ENCODE measurements at regions not wholly inside any gene's neighbourhood (a gene's known extent, or its start where the extent isn't known, plus 50 kb on each side); places are given as distances from the start of the nearest gene placed in this dataset.

DNA sequence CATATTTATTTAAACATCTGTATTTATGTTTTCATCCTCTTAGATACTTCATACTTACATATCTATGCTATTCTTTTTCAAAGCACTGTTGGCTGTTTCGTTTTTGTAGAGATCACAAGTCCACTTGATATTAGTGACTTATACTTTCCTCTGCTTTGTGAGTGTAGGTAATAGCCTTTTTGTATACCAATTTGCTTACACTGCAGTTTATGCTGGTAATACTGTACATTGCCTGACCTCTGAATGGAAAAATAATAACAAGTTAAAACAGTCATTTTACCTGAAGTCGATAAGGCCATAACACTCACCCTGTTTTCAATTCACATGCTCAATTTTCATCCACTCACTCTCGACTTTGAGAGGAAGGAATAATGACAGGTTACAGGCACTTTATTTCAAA lies 89.9 kb upstream of the NANOGP8 start:
- Histone ChIP-seq H3K9me3 (no peaks in the 10 kb centered on the region), H3K27me3 (replicated peaks; ENCODE audit: control insufficient read depth, insufficient read depth, low read length) (no peaks in the 10 kb centered on the region), H3K36me3 (ENCODE audit: control insufficient read depth, insufficient read depth, low read length) (no peaks in the 10 kb centered on the region), H3K4me1 (no peaks in the 10 kb centered on the region), H3K4me3 (ENCODE audit: low read depth, low read length) (no peak overlapping the region)
- no TSS peak for BruUV-seq (replicated peaks)
- CTCF ChIA-PET, result no interaction called here
- Mint-ChIP-seq H3K27me3 (ENCODE audit: insufficient read depth, unreplicated experiment) (no peaks in the 10 kb centered on the region), H3K27ac (ENCODE audit: unreplicated experiment) (no peak overlapping the region), H3K4me3 (ENCODE audit: unreplicated experiment) (no peak overlapping the region), H3K9me3 (ENCODE audit: unreplicated experiment) (no peaks in the 10 kb centered on the region), H3K4me1 (ENCODE audit: low read depth, unreplicated experiment) (peaks cover 9% of the 10 kb centered on the region), H3K36me3 (ENCODE audit: insufficient read depth, unreplicated experiment) (no peaks in the 10 kb centered on the region)
- TF ChIP-seq, protein P1, sequence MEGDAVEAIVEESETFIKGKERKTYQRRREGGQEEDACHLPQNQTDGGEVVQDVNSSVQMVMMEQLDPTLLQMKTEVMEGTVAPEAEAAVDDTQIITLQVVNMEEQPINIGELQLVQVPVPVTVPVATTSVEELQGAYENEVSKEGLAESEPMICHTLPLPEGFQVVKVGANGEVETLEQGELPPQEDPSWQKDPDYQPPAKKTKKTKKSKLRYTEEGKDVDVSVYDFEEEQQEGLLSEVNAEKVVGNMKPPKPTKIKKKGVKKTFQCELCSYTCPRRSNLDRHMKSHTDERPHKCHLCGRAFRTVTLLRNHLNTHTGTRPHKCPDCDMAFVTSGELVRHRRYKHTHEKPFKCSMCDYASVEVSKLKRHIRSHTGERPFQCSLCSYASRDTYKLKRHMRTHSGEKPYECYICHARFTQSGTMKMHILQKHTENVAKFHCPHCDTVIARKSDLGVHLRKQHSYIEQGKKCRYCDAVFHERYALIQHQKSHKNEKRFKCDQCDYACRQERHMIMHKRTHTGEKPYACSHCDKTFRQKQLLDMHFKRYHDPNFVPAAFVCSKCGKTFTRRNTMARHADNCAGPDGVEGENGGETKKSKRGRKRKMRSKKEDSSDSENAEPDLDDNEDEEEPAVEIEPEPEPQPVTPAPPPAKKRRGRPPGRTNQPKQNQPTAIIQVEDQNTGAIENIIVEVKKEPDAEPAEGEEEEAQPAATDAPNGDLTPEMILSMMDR (IDR thresholded peaks at IDR 0.05; ENCODE audit: insufficient read depth in 1 of 2, low read depth in 1 of 2, low read length in 1 of 2, severe bottlenecking in 1 of 2, unreplicated experiment in 1 of 2), result no peak
- no peak for DNase-seq
- POLR2A ChIA-PET, result no interaction called here
- intact Hi-C loops (cut with micrococcal nuclease; ENCODE audit: unreplicated experiment), result no loop called here

GRCh38 chr15:35173444-35174118 lies 88.5 kb upstream of the NANOGP8 start:
- Histone ChIP-seq H3K9me3 (no peaks in the 10 kb centered on the region), H3K36me3 (ENCODE audit: control insufficient read depth, insufficient read depth, low read length) (no peaks in the 10 kb centered on the region), H3K4me3 (ENCODE audit: low read depth, low read length) (no peak overlapping the region), H3K27me3 (replicated peaks; ENCODE audit: control insufficient read depth, insufficient read depth, low read length) (no peaks in the 10 kb centered on the region), H3K4me1 (no peaks in the 10 kb centered on the region)
- no peak for DNase-seq
- intact Hi-C loops (cut with micrococcal nuclease; ENCODE audit: unreplicated experiment), result no loop called here
- no peaks in the 10 kb centered on the region for H3K9me3 Mint-ChIP-seq (ENCODE audit: unreplicated experiment)
- peaks cover 9% of the 10 kb centered on the region for H3K4me1 Mint-ChIP-seq (ENCODE audit: low read depth, unreplicated experiment)
- TF ChIP-seq, protein P1 (IDR thresholded peaks at IDR 0.05; ENCODE audit: insufficient read depth in 1 of 2, low read depth in 1 of 2, low read length in 1 of 2, severe bottlenecking in 1 of 2, unreplicated experiment in 1 of 2), result no peak
- POLR2A ChIA-PET, result no interaction called here
- CTCF ChIA-PET, result no interaction called here
- no peak overlapping the region for H3K27ac Mint-ChIP-seq (ENCODE audit: unreplicated experiment)
- no peaks in the 10 kb centered on the region for H3K36me3 Mint-ChIP-seq (ENCODE audit: insufficient read depth, unreplicated experiment)
- H3K27me3 Mint-ChIP-seq (ENCODE audit: insufficient read depth, unreplicated experiment), result no peaks in the 10 kb centered on the region
- BruUV-seq (replicated peaks), result no TSS peak
- H3K4me3 Mint-ChIP-seq (ENCODE audit: unreplicated experiment), result no peak overlapping the region

DNA sequence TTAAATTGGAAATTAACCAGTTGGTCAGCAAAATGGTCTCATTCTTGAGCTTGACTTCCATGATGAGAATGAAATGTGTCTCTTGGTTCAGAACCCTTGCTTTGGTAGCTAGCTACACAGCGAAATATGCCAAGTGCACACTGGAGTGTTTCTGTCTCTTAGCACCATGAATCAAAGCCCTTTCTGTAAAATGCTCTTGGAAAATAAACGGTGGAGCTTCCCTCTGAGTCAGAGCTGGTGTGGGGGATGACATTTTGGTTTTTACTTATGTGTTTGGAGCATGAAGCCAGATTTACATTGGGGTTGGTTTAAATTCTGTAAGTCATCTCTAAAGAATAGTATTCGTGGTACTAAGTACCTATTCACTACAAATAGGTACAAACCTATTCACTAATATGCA lies 85.1 kb upstream of the NANOGP8 start:
- H3K9me3 Mint-ChIP-seq (ENCODE audit: unreplicated experiment), result no peaks in the 10 kb centered on the region
- ChIA-PET POLR2A (no interaction called here), CTCF (no interaction called here)
- H3K9me3 ChIP-seq, result no peaks in the 10 kb centered on the region
- no peaks in the 10 kb centered on the region for H3K4me1 ChIP-seq
- H3K27ac Mint-ChIP-seq (ENCODE audit: unreplicated experiment), result no peak overlapping the region
- peaks cover 9% of the 10 kb centered on the region for H3K4me1 Mint-ChIP-seq (ENCODE audit: low read depth, unreplicated experiment)
- H3K27me3 Mint-ChIP-seq (ENCODE audit: insufficient read depth, unreplicated experiment), result no peaks in the 10 kb centered on the region
- no peak overlapping the region for H3K4me3 Mint-ChIP-seq (ENCODE audit: unreplicated experiment)
- intact Hi-C loops (cut with micrococcal nuclease; ENCODE audit: unreplicated experiment), result no loop called here
- no TSS peak for BruUV-seq (replicated peaks)
- no peaks in the 10 kb centered on the region for H3K36me3 Mint-ChIP-seq (ENCODE audit: insufficient read depth, unreplicated experiment)
- H3K36me3 ChIP-seq (ENCODE audit: control insufficient read depth, insufficient read depth, low read length), result no peaks in the 10 kb centered on the region
- H3K27me3 ChIP-seq (replicated peaks; ENCODE audit: control insufficient read depth, insufficient read depth, low read length), result no peaks in the 10 kb centered on the region
- no peak overlapping the region for H3K4me3 ChIP-seq (ENCODE audit: low read depth, low read length)
- TF ChIP-seq, protein P1 (IDR thresholded peaks at IDR 0.05; ENCODE audit: insufficient read depth in 1 of 2, low read depth in 1 of 2, low read length in 1 of 2, severe bottlenecking in 1 of 2, unreplicated experiment in 1 of 2), result no peak
- no peak for DNase-seq

Measured in Caco-2 (cell line).